HG03457 (cell line): ENCODE measurements at regions not wholly inside any gene's neighbourhood (a gene's known extent, or its start where the extent isn't known, plus 50 kb on each side); places are given as distances from the start of the nearest gene placed in this dataset.

Source experiments
- ATAC-seq: cut with Tn5 transposase; IDR thresholded peaks from one replicate; pipeline ENCODE4 v1.9.1; 2021; ENCODE audit warnings: moderate number of reproducible peaks; ENCODE audit not compliant: unreplicated experiment

- ATAC-seq = no peak
Observed at GRCh38 chr3:88209356-88209755, 59.6 kb downstream of the C3orf38 start.

- no peak for ATAC-seq
Observed at GRCh38 chr3:88211096-88211890, 61.5 kb downstream of the C3orf38 start.

GRCh38 chr3:88219138-88219792 is 69.5 kb downstream of the C3orf38 start:
- no peak for ATAC-seq

GRCh38 chr3:88220126-88220525 is 70.4 kb downstream of the C3orf38 start:
- ATAC-seq = no peak

- no peak for ATAC-seq
Observed at GRCh38 chr3:88221726-88222125, 72.0 kb downstream of the C3orf38 start.

- no peak for ATAC-seq
Observed at GRCh38 chr3:88222343-88222742, 72.6 kb downstream of the C3orf38 start.

GRCh38 chr3:88225326-88226008 is 75.7 kb downstream of the C3orf38 start:
- ATAC-seq = no peak

GRCh38 chr3:88226910-88227309 is 77.2 kb downstream of the C3orf38 start:
- no peak for ATAC-seq

- ATAC-seq = no peak
Observed at GRCh38 chr3:88230638-88231037, 80.9 kb downstream of the C3orf38 start.

GRCh38 chr3:88231207-88231606 is 81.4 kb downstream of the C3orf38 start:
- ATAC-seq = no peak

- no peak for ATAC-seq
Observed at GRCh38 chr3:88231632-88232031, 81.9 kb downstream of the C3orf38 start.

- ATAC-seq = no peak
Observed at GRCh38 chr3:88235102-88235501, 85.3 kb downstream of the C3orf38 start.

GRCh38 chr3:88239870-88240269 is 90.1 kb downstream of the C3orf38 start:
- ATAC-seq = no peak

GRCh38 chr3:88248658-88249057 is 98.9 kb downstream of the C3orf38 start:
- no peak for ATAC-seq

GRCh38 chr3:88259045-88259444 is 109.3 kb downstream of the C3orf38 start:
- ATAC-seq = no peak

GRCh38 chr3:88262527-88262926 is 112.8 kb downstream of the C3orf38 start:
- no peak for ATAC-seq

GRCh38 chr3:88263417-88264100 is 113.8 kb downstream of the C3orf38 start:
- ATAC-seq = no peak

GRCh38 chr3:88267441-88267840 is 117.7 kb downstream of the C3orf38 start:
- no peak for ATAC-seq

- ATAC-seq = no peak
Observed at GRCh38 chr3:88267847-88268246, 118.1 kb downstream of the C3orf38 start.

GRCh38 chr3:88280326-88280725 is 130.6 kb downstream of the C3orf38 start:
- ATAC-seq = no peak

- ATAC-seq = no peak
Observed at GRCh38 chr3:88282528-88283241, 132.9 kb downstream of the C3orf38 start.
